ENCODE measurements at regions not wholly inside any gene's neighbourhood (a gene's known extent, or its start where the extent isn't known, plus 50 kb on each side); places are given as distances from the start of the nearest gene placed in this dataset.

- no peak for DNase-seq (ENCODE audit: low spot score)
- Mint-ChIP-seq H3K27me3 (ENCODE audit: insufficient read depth, low read depth) (peaks cover 3% of the 10 kb centered on the region), H3K4me3 (no peak overlapping the region), H3K9me3 (no peaks in the 10 kb centered on the region), H3K27ac (no peak overlapping the region), H3K36me3 (no peaks in the 10 kb centered on the region), H3K4me1 (no peaks in the 10 kb centered on the region)
- Histone ChIP-seq H3K4me2 (peak overlapping the region; percentile 28), H4K20me1 (ENCODE audit: low read depth) (no peaks in the 10 kb centered on the region), H3K79me2 (ENCODE audit: low read depth) (no peaks in the 10 kb centered on the region), H3K27me3 (no peaks in the 10 kb centered on the region), H3K36me3 (no peaks in the 10 kb centered on the region), H3F3A (ENCODE audit: low read depth) (no peaks in the 10 kb centered on the region), H3K4me3 (no peak overlapping the region), H3K4me1 (peaks cover 17% of the 10 kb centered on the region), H3K9ac (no peak overlapping the region), H2AFZ (replicated peaks) (no peak overlapping the region), H3K27ac (no peak overlapping the region), H3K9me3 (ENCODE audit: low read depth) (no peaks in the 10 kb centered on the region)
- no peak for TF ChIP-seq EZH2phosphoT487 (IDR thresholded peaks at IDR 0.05)
- TF ChIP-seq CTCF (IDR thresholded peaks at IDR 0.05), result no peak
- no peak for TF ChIP-seq EZH2 (IDR thresholded peaks at IDR 0.05)
Observed at GRCh38 chr4:31058656-31059055, 338.5 kb downstream of the PCDH7 start.

GRCh38 chr4:31059753-31060522, 339.8 kb downstream of the PCDH7 start:
- H3K4me1 ChIP-seq, result peaks cover 17% of the 10 kb centered on the region
- H3K4me3 ChIP-seq, result no peak overlapping the region
- H3K27me3 ChIP-seq, result no peaks in the 10 kb centered on the region
- Mint-ChIP-seq H3K4me3 (no peak overlapping the region), H3K27ac (no peak overlapping the region), H3K4me1 (peaks cover under 1% of the 10 kb centered on the region), H3K9me3 (no peaks in the 10 kb centered on the region), H3K36me3 (no peaks in the 10 kb centered on the region), H3K27me3 (ENCODE audit: insufficient read depth, low read depth) (peaks cover 3% of the 10 kb centered on the region)
- H3K27ac ChIP-seq, result no peak overlapping the region
- no peaks in the 10 kb centered on the region for H3F3A ChIP-seq (ENCODE audit: low read depth)
- no peak for TF ChIP-seq EZH2 (IDR thresholded peaks at IDR 0.05)
- TF ChIP-seq EZH2phosphoT487 (IDR thresholded peaks at IDR 0.05), result no peak
- no peaks in the 10 kb centered on the region for H3K9me3 ChIP-seq (ENCODE audit: low read depth)
- H3K36me3 ChIP-seq, result no peaks in the 10 kb centered on the region
- no peak overlapping the region for H2AFZ ChIP-seq (replicated peaks)
- no peaks in the 10 kb centered on the region for H4K20me1 ChIP-seq (ENCODE audit: low read depth)
- no peak for DNase-seq (ENCODE audit: low spot score)
- no peak overlapping the region for H3K9ac ChIP-seq
- no peaks in the 10 kb centered on the region for H3K79me2 ChIP-seq (ENCODE audit: low read depth)
- no peak overlapping the region for H3K4me2 ChIP-seq

- DNase-seq (ENCODE audit: low spot score), result no peak
- H3K36me3 Mint-ChIP-seq, result no peaks in the 10 kb centered on the region
- no peaks in the 10 kb centered on the region for H3K27me3 ChIP-seq
- no peak for TF ChIP-seq CTCF (IDR thresholded peaks at IDR 0.05)
- no peak for TF ChIP-seq EZH2 (IDR thresholded peaks at IDR 0.05)
- TF ChIP-seq EZH2phosphoT487 (IDR thresholded peaks at IDR 0.05), result no peak
- no peaks in the 10 kb centered on the region for H3K36me3 ChIP-seq
- no peak overlapping the region for H3K4me3 Mint-ChIP-seq
- no peak overlapping the region for H3K4me3 ChIP-seq
- no peaks in the 10 kb centered on the region for H3K9me3 ChIP-seq (ENCODE audit: low read depth)
- no peaks in the 10 kb centered on the region for H3F3A ChIP-seq (ENCODE audit: low read depth)
- peaks cover 13% of the 10 kb centered on the region for H3K4me1 Mint-ChIP-seq
- H3K4me2 ChIP-seq, result no peak overlapping the region
- no peak overlapping the region for H3K9ac ChIP-seq
- H3K27me3 Mint-ChIP-seq (ENCODE audit: insufficient read depth, low read depth), result no peaks in the 10 kb centered on the region
- H3K9me3 Mint-ChIP-seq, result no peaks in the 10 kb centered on the region
- no peak overlapping the region for H3K27ac Mint-ChIP-seq
- H3K79me2 ChIP-seq (ENCODE audit: low read depth), result no peaks in the 10 kb centered on the region
- H4K20me1 ChIP-seq (ENCODE audit: low read depth), result no peaks in the 10 kb centered on the region
- peaks cover 22% of the 10 kb centered on the region for H3K4me1 ChIP-seq
- no peak overlapping the region for H3K27ac ChIP-seq
- peak overlapping the region; percentile 22 for H2AFZ ChIP-seq (replicated peaks)
Observed at GRCh38 chr4:31065086-31065485, 344.9 kb downstream of the PCDH7 start.

All from neural progenitor cell (in vitro differentiated cells).